Mucosa of rectum (tissue), 2 donors: ENCODE measurements at regions not wholly inside any gene's neighbourhood (a gene's known extent, or its start where the extent isn't known, plus 50 kb on each side); places are given as distances from the start of the nearest gene placed in this dataset.
A peak's percentile ranks its signal among the peaks of the same experiment; 100 is the strongest.

ENCODE experiments used
- H3K27ac ChIP-seq, 2 donors: one replicate each; pipeline ENCODE4 v1.7.0; 2013; ENCODE audit warnings: inconsistent platforms in 2 of 2, low read depth in 2 of 2, low read length in 2 of 2
- H3K27me3 ChIP-seq, 2 donors: one replicate each; pipeline ENCODE4 v1.7.0; 2013; ENCODE audit warnings: low read length in 2 of 2; ENCODE audit not compliant: control insufficient read depth in 2 of 2, insufficient read depth in 2 of 2
- H3K36me3 ChIP-seq, 2 donors: one replicate each; pipeline ENCODE4 v1.7.0; 2013; ENCODE audit warnings: low read length in 2 of 2; ENCODE audit not compliant: control insufficient read depth in 2 of 2, insufficient read depth in 2 of 2
- H3K4me1 ChIP-seq, 2 donors: one replicate each; pipeline ENCODE4 v1.7.0; 2013; ENCODE audit warnings: low read length in 2 of 2, mild to moderate bottlenecking in 1 of 2; ENCODE audit not compliant: control insufficient read depth in 2 of 2, insufficient read depth in 2 of 2
- H3K4me3 ChIP-seq, 2 donors: one replicate each; pipeline ENCODE4 v1.7.0; 2013; ENCODE audit warnings: low read length in 2 of 2
- H3K9ac ChIP-seq, 2 donors: one replicate each; pipeline ENCODE4 v1.7.0; 2013; ENCODE audit warnings: low read length in 2 of 2, low read depth in 1 of 2, mild to moderate bottlenecking in 1 of 2
- H3K9me3 ChIP-seq, 2 donors: one replicate each; pipeline ENCODE4 v1.7.0; 2013; ENCODE audit warnings: low read length in 2 of 2; ENCODE audit not compliant: control insufficient read depth in 2 of 2
- donor health status: healthy.
- donor health status: Normal muscosa, but diverticular disease.

- Histone ChIP-seq H3K36me3 (no peaks in the 10 kb centered on the region), H3K27ac (no peak overlapping the region), H3K9ac (no peak overlapping the region), H3K4me3 (no peak overlapping the region), H3K4me1 (peaks cover 4 to 10% of the 10 kb centered on the region in 2 donors), H3K9me3 (no peaks in the 10 kb centered on the region), H3K27me3 (no peaks in the 10 kb centered on the region)
These were observed 318.5 kb upstream of the JARID2 start for GRCh38 chr6:14927398-14927797.

- Histone ChIP-seq H3K36me3 (no peaks in the 10 kb centered on the region), H3K4me1 (peaks cover 0 to 9% of the 10 kb centered on the region in 2 donors), H3K27ac (peak overlapping the region; percentile 26 to 63)
These were observed 316.6 kb upstream of the JARID2 start for GRCh38 chr6:14929291-14929690.

GRCh38 chr6:14930366-14930989 lies 315.4 kb upstream of the JARID2 start:
- Histone ChIP-seq H3K27ac (peak overlapping the region; percentile 19 to 63), H3K9ac (no peak overlapping the region), H3K9me3 (no peaks in the 10 kb centered on the region), H3K4me3 (no peak overlapping the region), H3K4me1 (peaks cover 0 to 9% of the 10 kb centered on the region in 2 donors), H3K36me3 (no peaks in the 10 kb centered on the region), H3K27me3 (no peaks in the 10 kb centered on the region)

More at GRCh38 chr6:14929291-14929690, 316.6 kb upstream of the JARID2 start:
- H3K9ac ChIP-seq: no peak overlapping the region
- no peaks in the 10 kb centered on the region for H3K27me3 ChIP-seq
- H3K4me3 ChIP-seq: no peak overlapping the region
- no peaks in the 10 kb centered on the region for H3K9me3 ChIP-seq

GRCh38 chr6:14932485-14933182 lies 313.2 kb upstream of the JARID2 start:
- no peak overlapping the region for H3K4me3 ChIP-seq
- no peak overlapping the region for H3K9ac ChIP-seq
- no peak overlapping the region for H3K27ac ChIP-seq

GRCh38 chr6:14933183-14933544 lies 312.7 kb upstream of the JARID2 start:
- H3K9ac ChIP-seq: no peak overlapping the region
- H3K36me3 ChIP-seq: no peaks in the 10 kb centered on the region
- H3K4me3 ChIP-seq: no peak overlapping the region
- no peaks in the 10 kb centered on the region for H3K27me3 ChIP-seq
- no peaks in the 10 kb centered on the region for H3K9me3 ChIP-seq
- H3K4me1 ChIP-seq: peaks cover 0 to 9% of the 10 kb centered on the region in 2 donors
- no peak overlapping the region for H3K27ac ChIP-seq

More at GRCh38 chr6:14932485-14933182, 313.2 kb upstream of the JARID2 start:
- H3K9me3 ChIP-seq: no peaks in the 10 kb centered on the region
- no peaks in the 10 kb centered on the region for H3K36me3 ChIP-seq
- no peaks in the 10 kb centered on the region for H3K27me3 ChIP-seq
- H3K4me1 ChIP-seq: peaks cover 0 to 9% of the 10 kb centered on the region in 2 donors

- H3K4me3 ChIP-seq: no peak overlapping the region
- H3K9ac ChIP-seq: no peak overlapping the region
- H3K4me1 ChIP-seq: peaks cover 0 to 9% of the 10 kb centered on the region in 2 donors
- H3K36me3 ChIP-seq: no peaks in the 10 kb centered on the region
- H3K9me3 ChIP-seq: no peaks in the 10 kb centered on the region
- H3K27ac ChIP-seq: no peak overlapping the region
- H3K27me3 ChIP-seq: no peaks in the 10 kb centered on the region
These were observed 311.9 kb upstream of the JARID2 start for GRCh38 chr6:14934013-14934412.

- Histone ChIP-seq H3K4me1 (peaks cover 0 to 5% of the 10 kb centered on the region in 2 donors), H3K9ac (no peak overlapping the region), H3K4me3 (no peak overlapping the region), H3K9me3 (no peaks in the 10 kb centered on the region), H3K36me3 (no peaks in the 10 kb centered on the region), H3K27me3 (no peaks in the 10 kb centered on the region), H3K27ac (no peak overlapping the region)
These were observed 311.0 kb upstream of the JARID2 start for GRCh38 chr6:14934844-14935243.

- Histone ChIP-seq H3K4me3 (no peak overlapping the region), H3K27ac (no peak overlapping the region), H3K27me3 (no peaks in the 10 kb centered on the region), H3K9ac (no peak overlapping the region), H3K9me3 (no peaks in the 10 kb centered on the region), H3K4me1 (peaks cover 0 to 2% of the 10 kb centered on the region in 2 donors), H3K36me3 (no peaks in the 10 kb centered on the region)
These were observed 309.0 kb upstream of the JARID2 start for GRCh38 chr6:14936861-14937260.

- Histone ChIP-seq H3K36me3 (no peaks in the 10 kb centered on the region), H3K27ac (no peak overlapping the region), H3K4me1 (no peaks in the 10 kb centered on the region), H3K4me3 (no peak overlapping the region), H3K27me3 (no peaks in the 10 kb centered on the region), H3K9ac (no peak overlapping the region), H3K9me3 (no peaks in the 10 kb centered on the region)
These were observed 302.8 kb upstream of the JARID2 start for GRCh38 chr6:14943116-14943515.

- Histone ChIP-seq H3K27ac (no peak overlapping the region), H3K27me3 (no peaks in the 10 kb centered on the region), H3K4me3 (no peak overlapping the region), H3K4me1 (no peaks in the 10 kb centered on the region), H3K9ac (no peak overlapping the region), H3K9me3 (no peaks in the 10 kb centered on the region), H3K36me3 (no peaks in the 10 kb centered on the region)
These were observed 301.3 kb upstream of the JARID2 start for GRCh38 chr6:14944593-14944992.
